22Rv1 (cell line): ENCODE measurements at regions not wholly inside any gene's neighbourhood (a gene's known extent, or its start where the extent isn't known, plus 50 kb on each side); places are given as distances from the start of the nearest gene placed in this dataset.
"Not testable (repeated sequence)": the region's sequence is repeated elsewhere in the genome, so short reads cannot be mapped to it uniquely, and the experiment has no call there.

ENCODE experiments used
- H3K27ac ChIP-seq: fragments of 450-650 bp; 2 replicates; pipeline ENCODE4 v1.5.1; 2017
- ZFX ChIP-seq: fragments of 450-650 bp; IDR thresholded peaks from 2 replicates; pipeline ENCODE4 v1.6.1; 2017; ENCODE audit warnings: antibody characterized with exemption, borderline replicate concordance
- TF ChIP-seq, protein P1 (sequence below): fragments of 450-650 bp; IDR thresholded peaks from 2 replicates; pipeline ENCODE4 v1.5.1; 2017; ENCODE audit warnings: mild to moderate bottlenecking

DNA sequence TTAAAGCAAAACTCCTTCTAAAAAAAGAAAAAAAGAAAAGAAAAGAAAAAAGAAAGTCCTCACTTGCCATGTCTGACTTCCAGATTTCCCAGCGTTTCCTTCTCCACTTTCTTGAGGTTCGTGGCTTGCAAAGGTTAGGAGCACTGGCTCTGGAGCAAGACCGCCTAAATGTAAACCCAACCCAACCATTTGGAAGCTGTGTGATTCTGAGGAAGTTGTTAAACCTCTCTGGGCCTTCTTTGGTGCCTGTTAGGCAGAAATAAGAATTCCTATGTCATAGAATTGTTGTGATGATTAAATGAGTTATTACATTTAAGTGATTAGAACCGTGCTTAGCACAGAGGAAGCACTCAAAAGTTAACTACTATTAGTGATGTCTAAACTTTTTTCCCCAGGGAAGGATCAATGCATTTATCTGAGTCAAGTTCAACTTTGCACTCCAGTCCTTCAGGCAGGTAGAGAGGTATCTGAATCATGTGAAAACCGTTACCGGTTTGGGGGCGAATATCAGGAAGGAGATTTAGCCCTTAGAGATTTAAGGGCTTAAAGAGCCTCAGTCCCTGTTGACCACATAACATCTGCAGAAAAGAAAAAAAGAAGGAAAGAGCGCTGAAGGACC, 78.3 kb upstream of the HES1 start:
- H3K27ac ChIP-seq: no peak overlapping the region
- TF ChIP-seq, protein P1, sequence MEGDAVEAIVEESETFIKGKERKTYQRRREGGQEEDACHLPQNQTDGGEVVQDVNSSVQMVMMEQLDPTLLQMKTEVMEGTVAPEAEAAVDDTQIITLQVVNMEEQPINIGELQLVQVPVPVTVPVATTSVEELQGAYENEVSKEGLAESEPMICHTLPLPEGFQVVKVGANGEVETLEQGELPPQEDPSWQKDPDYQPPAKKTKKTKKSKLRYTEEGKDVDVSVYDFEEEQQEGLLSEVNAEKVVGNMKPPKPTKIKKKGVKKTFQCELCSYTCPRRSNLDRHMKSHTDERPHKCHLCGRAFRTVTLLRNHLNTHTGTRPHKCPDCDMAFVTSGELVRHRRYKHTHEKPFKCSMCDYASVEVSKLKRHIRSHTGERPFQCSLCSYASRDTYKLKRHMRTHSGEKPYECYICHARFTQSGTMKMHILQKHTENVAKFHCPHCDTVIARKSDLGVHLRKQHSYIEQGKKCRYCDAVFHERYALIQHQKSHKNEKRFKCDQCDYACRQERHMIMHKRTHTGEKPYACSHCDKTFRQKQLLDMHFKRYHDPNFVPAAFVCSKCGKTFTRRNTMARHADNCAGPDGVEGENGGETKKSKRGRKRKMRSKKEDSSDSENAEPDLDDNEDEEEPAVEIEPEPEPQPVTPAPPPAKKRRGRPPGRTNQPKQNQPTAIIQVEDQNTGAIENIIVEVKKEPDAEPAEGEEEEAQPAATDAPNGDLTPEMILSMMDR: no peak
- TF ChIP-seq ZFX: no peak

DNA sequence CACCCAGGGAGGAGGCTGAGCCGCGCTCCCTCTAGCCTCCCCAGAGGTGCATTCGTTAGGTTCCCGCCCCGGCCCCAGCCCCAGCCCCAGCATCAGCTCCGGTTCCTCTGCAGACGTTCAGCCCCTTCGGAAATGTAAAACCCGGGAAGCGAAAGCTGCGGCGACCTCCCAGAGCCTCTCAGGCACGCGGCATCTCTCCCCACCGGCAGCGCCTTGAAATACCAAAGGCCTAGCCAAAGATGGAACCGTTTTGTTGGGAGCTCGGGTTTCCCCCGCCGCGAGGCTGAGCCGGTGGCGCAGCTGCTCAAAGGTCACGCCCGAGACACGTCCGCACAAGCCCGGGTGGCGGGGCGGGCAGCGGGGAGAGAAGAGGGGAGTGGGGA, 77.8 kb upstream of the HES1 start:
- H3K27ac ChIP-seq: no peak overlapping the region
- TF ChIP-seq, protein P1: no peak
- no peak for TF ChIP-seq ZFX

DNA sequence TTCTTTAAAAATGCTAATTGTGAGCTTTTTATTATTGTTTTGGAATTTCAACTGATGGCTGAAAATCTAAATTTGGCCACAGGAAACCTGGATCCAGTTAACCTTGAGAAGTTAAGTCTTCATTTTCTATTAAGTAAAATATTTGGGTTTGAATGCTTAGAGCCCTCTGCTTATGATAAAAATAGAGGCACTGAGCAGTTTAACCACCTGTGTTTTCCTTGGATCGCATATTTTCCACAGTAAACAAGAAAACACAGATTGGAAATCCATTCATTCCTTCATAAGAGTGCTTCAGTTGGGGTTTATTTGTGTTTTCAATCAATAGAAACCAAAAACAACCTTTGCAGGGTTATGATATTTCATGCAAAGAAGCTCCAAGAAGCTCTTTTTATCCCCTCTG, 77.2 kb upstream of the HES1 start:
- TF ChIP-seq ZFX: no peak
- TF ChIP-seq, protein P1: no peak
- H3K27ac ChIP-seq: no peak overlapping the region

DNA sequence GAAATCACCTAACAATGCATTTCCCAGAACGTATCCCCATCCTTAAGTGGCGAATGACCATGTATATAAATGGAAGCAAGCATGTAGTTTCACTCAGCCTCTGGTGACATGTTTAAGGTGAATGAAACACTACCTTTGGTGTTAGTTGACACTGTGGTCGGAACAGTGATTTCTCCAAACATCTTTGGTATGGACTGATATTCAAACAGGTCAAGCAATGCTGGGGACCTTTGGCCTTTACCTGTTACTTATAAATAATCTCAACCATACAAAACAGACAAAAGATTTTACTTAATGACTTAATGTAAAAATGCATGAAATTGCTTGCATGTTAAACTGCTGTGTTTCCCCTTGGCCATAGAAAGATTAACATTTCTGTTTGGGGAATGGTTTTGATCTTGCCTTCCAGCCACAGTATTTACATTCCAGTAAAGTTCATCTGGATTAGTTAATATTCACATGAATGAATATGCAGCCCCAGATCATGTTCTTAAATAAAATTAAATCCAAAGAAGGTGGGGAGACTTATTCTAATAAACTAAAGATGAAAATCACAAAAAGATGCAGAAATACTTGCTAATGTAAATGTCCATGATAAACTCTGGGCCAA, 74.4 kb upstream of the HES1 start:
- no peak for TF ChIP-seq ZFX
- TF ChIP-seq, protein P1: no peak
- H3K27ac ChIP-seq: no peak overlapping the region

DNA sequence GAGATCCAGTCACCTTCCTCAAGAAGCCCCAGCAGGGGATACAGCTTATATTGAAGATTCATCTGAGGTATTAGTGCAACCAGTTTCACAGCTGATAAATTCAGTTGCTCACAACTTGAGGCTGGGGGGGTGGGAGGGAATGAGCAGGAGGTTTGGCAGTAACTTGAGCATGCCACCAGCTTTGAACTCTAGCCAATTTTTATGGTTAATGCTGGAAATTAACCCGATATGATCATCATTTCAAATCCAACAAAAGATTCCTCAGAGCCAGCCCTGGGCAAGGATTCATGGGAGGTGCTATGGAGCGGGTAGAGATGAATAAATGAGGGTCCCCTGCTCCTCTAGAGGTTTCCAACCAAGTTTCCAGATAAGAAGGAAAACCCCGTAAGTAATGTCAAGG, 73.1 kb upstream of the HES1 start:
- H3K27ac ChIP-seq: no peak overlapping the region
- TF ChIP-seq, protein P1: no peak
- TF ChIP-seq ZFX: no peak

DNA sequence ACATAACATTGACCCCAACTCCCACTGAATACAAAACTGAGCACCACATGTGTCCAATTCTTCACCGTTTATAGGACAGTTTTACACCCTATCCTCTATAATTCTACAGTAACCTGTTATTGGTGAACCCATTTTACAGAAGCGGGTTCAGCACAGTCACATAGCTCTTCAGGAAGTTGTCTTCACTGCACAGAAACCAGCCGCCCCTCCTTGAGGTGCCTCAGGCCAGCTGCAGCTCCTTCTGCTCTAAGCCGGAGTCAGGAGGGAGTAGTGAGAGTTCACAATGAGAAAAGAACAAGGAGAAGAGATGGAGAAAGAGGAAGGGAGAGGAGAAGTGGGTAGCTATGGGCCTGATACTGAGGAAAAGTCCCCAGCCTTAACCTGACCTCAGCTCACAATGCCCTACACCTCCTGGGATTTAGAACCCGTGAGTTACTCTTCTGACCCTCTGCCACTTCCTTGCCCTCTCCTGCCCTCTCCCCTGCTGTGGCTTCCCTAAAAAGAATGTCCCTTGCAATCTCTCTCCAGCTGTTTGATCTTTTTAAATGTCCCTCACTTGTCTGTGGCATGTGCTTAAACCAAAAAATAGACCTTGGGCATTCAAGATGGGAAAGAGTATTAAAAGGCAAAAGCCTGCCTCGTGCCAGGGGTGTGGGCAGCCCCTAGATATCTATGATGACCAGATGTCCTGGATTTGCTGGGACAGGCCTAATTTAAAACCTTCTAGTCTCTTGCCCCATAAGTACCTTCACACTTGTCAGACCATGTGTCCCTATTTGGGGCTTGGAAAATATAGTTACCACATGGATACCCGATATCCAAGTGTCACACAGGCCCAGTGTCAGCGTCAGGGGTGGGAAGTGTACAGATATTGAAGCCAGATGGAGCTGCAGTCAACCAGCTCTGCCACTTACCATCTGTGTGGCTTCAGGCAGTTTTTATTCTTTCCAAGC, 71.3 kb upstream of the HES1 start:
- H3K27ac ChIP-seq: no peak overlapping the region
- TF ChIP-seq, protein P1: no peak
- TF ChIP-seq ZFX: no peak

DNA sequence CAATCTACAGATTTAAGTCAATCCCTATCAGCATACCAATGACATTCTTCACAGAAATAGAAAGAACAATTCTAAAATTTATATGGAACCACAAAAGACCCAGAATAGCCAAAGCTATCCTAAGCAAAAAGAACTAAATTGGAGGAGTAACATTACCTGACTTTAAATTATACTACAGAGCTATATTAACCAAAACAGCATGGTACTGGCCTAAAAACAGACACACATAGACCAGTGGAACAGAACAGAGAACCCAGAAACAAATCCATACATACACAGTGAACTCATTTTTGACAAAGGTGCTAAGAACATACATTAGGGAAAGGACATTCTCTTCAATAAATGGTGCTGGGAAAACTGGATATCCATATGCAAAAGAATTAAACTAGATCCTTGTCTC, 68.6 kb upstream of the HES1 start:
- H3K27ac ChIP-seq: not testable (repeated sequence)
